ENCODE measurements at regions not wholly inside any gene's neighbourhood (a gene's known extent, or its start where the extent isn't known, plus 50 kb on each side); places are given as distances from the start of the nearest gene placed in this dataset.
A peak's percentile ranks its signal among the peaks of the same experiment; 100 is the strongest.

- Histone ChIP-seq H4K20me1 (ENCODE audit: low read length) (no peaks in the 10 kb centered on the region), H3F3A (ENCODE audit: low read length, unreplicated experiment) (no peaks in the 10 kb centered on the region), H3K9ac (ENCODE audit: low read length) (no peak overlapping the region), H3K27ac (ENCODE audit: low read length) (no peak overlapping the region), H3K27me3 (ENCODE audit: low read length) (no peaks in the 10 kb centered on the region), H3K4me2 (ENCODE audit: low read length) (no peak overlapping the region), H3K9me2 (replicated peaks; ENCODE audit: low read length) (no peaks in the 10 kb centered on the region; the same call in 1 of the 2 replicates), H3K79me2 (ENCODE audit: low read length) (no peaks in the 10 kb centered on the region), H3K4me3 (ENCODE audit: low read length) (no peak overlapping the region), H3K36me3 (ENCODE audit: low read depth, low read length) (no peaks in the 10 kb centered on the region), H2AFZ (ENCODE audit: low read length) (no peak overlapping the region), H3K4me1 (ENCODE audit: insufficient read depth, low read length) (0 out of 2 replicates have a peak, but pooled peaks cover 4% of the 10 kb centered on the region), H3K9me3 (ENCODE audit: low read length) (no peaks in the 10 kb centered on the region)
- DNase-seq = peak; percentile 29
- intact Hi-C loops (cut with micrococcal nuclease) = no loop called here
- no TSS peak for BruUV-seq (replicated peaks)
- POLR2A ChIA-PET (ENCODE audit: unreplicated experiment) = no interaction called here
- ATAC-seq = no peak
- CTCF ChIA-PET = no interaction called here
- TF ChIP-seq EZH2 (IDR thresholded peaks at IDR 0.05; ENCODE audit: low read length, unreplicated experiment) = no peak
- no peak for TF ChIP-seq CTCF (conservative IDR thresholded peaks at IDR 0.05; ENCODE audit: low read depth, low read length)
- TF ChIP-seq EZH2phosphoT487 (IDR thresholded peaks at IDR 0.05; ENCODE audit: borderline replicate concordance, low read length) = no peak
These were observed 344.6 kb upstream of the LYPLAL1 start for GRCh38 chr1:218829097-218829496.

- CTCF ChIA-PET = no interaction called here
These were observed 338.1 kb upstream of the LYPLAL1 start for GRCh38 chr1:218835609-218836008.

More at GRCh38 chr1:218835609-218836008, 338.1 kb upstream of the LYPLAL1 start:
- H3K36me3 ChIP-seq (ENCODE audit: low read depth, low read length) = no peaks in the 10 kb centered on the region
- intact Hi-C loops (cut with micrococcal nuclease) = no loop called here
- POLR2A ChIA-PET (ENCODE audit: unreplicated experiment) = interaction anchor here (0.6 kb wide), 1 partner anchor 727 kb away, joined by 6 read pairs; no protein-coding TSS in a partner anchor
- H3F3A ChIP-seq (ENCODE audit: low read length, unreplicated experiment) = no peaks in the 10 kb centered on the region
- no peaks in the 10 kb centered on the region for H3K4me1 ChIP-seq (ENCODE audit: insufficient read depth, low read length)
- ATAC-seq = no peak
- H3K9me2 ChIP-seq (replicated peaks; ENCODE audit: low read length) = no peaks in the 10 kb centered on the region; the same call in 1 of the 2 replicates
- BruUV-seq (replicated peaks) = no TSS peak
- H3K9ac ChIP-seq (ENCODE audit: low read length) = no peak overlapping the region
- H3K79me2 ChIP-seq (ENCODE audit: low read length) = no peaks in the 10 kb centered on the region
- no peaks in the 10 kb centered on the region for H4K20me1 ChIP-seq (ENCODE audit: low read length)
- H3K27me3 ChIP-seq (ENCODE audit: low read length) = no peaks in the 10 kb centered on the region
- no peak overlapping the region for H2AFZ ChIP-seq (ENCODE audit: low read length)
- no peak overlapping the region for H3K27ac ChIP-seq (ENCODE audit: low read length)
- H3K4me2 ChIP-seq (ENCODE audit: low read length) = no peak overlapping the region
- no peak for DNase-seq
- no peaks in the 10 kb centered on the region for H3K9me3 ChIP-seq (ENCODE audit: low read length)
- H3K4me3 ChIP-seq (ENCODE audit: low read length) = no peak overlapping the region
- TF ChIP-seq EZH2 (IDR thresholded peaks at IDR 0.05; ENCODE audit: low read length, unreplicated experiment) (no peak), CTCF (conservative IDR thresholded peaks at IDR 0.05; ENCODE audit: low read depth, low read length) (no peak), EZH2phosphoT487 (IDR thresholded peaks at IDR 0.05; ENCODE audit: borderline replicate concordance, low read length) (no peak)
